MM.1S (cell line): ENCODE measurements at regions not wholly inside any gene's neighbourhood (a gene's known extent, or its start where the extent isn't known, plus 50 kb on each side); places are given as distances from the start of the nearest gene placed in this dataset.

Experiments used
- DNase-seq: peaks from one replicate; pipeline ENCODE4 v3.0.0-alpha.2; 2015
- H2AFZ ChIP-seq: fragments of 300-600 bp; sonication (generic); 2 replicates; pipeline ENCODE4 v1.6.0; 2016; ENCODE audit warnings: antibody characterized with exemption, low read length
- H3F3A ChIP-seq: fragments of 300-600 bp; sonication (generic); 2 replicates; pipeline ENCODE4 v1.6.1; 2016; ENCODE audit warnings: mild to moderate bottlenecking, antibody characterized with exemption, low read length, moderate library complexity, mixed read lengths; ENCODE audit not compliant: insufficient read depth
- H3K27ac ChIP-seq: fragments of 300-600 bp; sonication (generic); 2 replicates; pipeline ENCODE4 v1.5.1; 2016; ENCODE audit warnings: mild to moderate bottlenecking, low read length
- H3K27me3 ChIP-seq: fragments of 300-600 bp; sonication (generic); replicated peaks from 2 replicates; pipeline ENCODE4 v1.6.0; 2016; ENCODE audit warnings: low read length; ENCODE audit not compliant: insufficient read depth
- H3K36me3 ChIP-seq: fragments of 300-600 bp; sonication (generic); replicated peaks from 2 replicates; pipeline ENCODE4 v1.6.1; 2016; ENCODE audit warnings: mild to moderate bottlenecking, low read length, mixed read lengths; ENCODE audit not compliant: insufficient read depth
- H3K4me1 ChIP-seq: fragments of 300-600 bp; sonication (generic); 2 replicates; pipeline ENCODE4 v1.6.1; 2016; ENCODE audit warnings: low read length, mixed read lengths
- H3K4me2 ChIP-seq: fragments of 300-600 bp; sonication (generic); 2 replicates; pipeline ENCODE4 v1.6.0; 2016; ENCODE audit warnings: low read depth, low read length
- H3K4me3 ChIP-seq: fragments of 300-600 bp; sonication (generic); 2 replicates; pipeline ENCODE4 v1.5.1; 2016; ENCODE audit warnings: low read length, mixed read lengths
- H3K79me2 ChIP-seq: fragments of 300-600 bp; sonication (generic); 2 replicates; pipeline ENCODE4 v1.6.1; 2016; ENCODE audit warnings: mixed run types, low read length, mixed read lengths
- H3K9ac ChIP-seq: fragments of 300-600 bp; sonication (generic); 2 replicates; pipeline ENCODE4 v1.6.1; 2016; ENCODE audit warnings: low read length, mixed read lengths
- H3K9me2 ChIP-seq: fragments of 300-600 bp; sonication (generic); replicated peaks from 2 replicates; pipeline ENCODE4 v1.6.1; 2016; ENCODE audit warnings: mild to moderate bottlenecking, low read length, mixed read lengths; ENCODE audit not compliant: insufficient read depth
- H3K9me3 ChIP-seq: fragments of 300-600 bp; sonication (generic); replicated peaks from 2 replicates; pipeline ENCODE4 v1.6.1; 2016; ENCODE audit warnings: mild to moderate bottlenecking, low read length, mixed read lengths; ENCODE audit not compliant: insufficient read depth
- H4K20me1 ChIP-seq: fragments of 300-600 bp; sonication (generic); 2 replicates; pipeline ENCODE4 v1.6.1; 2016; ENCODE audit warnings: mild to moderate bottlenecking, low read length, moderate library complexity, mixed read lengths; ENCODE audit not compliant: insufficient read depth
- CTCF ChIP-seq: fragments of 300-600 bp; sonication (generic); IDR thresholded peaks from 2 replicates; pipeline ENCODE4 v1.5.1; 2016; ENCODE audit warnings: antibody characterized with exemption, low read length, mixed read lengths
- EZH2 ChIP-seq: fragments of 300-600 bp; sonication (generic); optimal IDR thresholded peaks from 2 replicates; pipeline ENCODE3; 2017; ENCODE audit warnings: low read depth, mild to moderate bottlenecking, antibody characterized with exemption, low read length, mixed read lengths
- EZH2phosphoT487 ChIP-seq: fragments of 300-600 bp; sonication (generic); IDR thresholded peaks from 2 replicates; pipeline ENCODE4 v1.6.1; 2018; ENCODE audit warnings: antibody characterized with exemption, low read length

- H3K4me3 ChIP-seq = no peak overlapping the region
- H3K27ac ChIP-seq = no peak overlapping the region
Observed at GRCh38 chr6:100136590-100136989, 142.6 kb upstream of the MCHR2 start.

GRCh38 chr6:100135977-100136376, 142.0 kb upstream of the MCHR2 start:
- H3K79me2 ChIP-seq = no peaks in the 10 kb centered on the region
- H2AFZ ChIP-seq = no peak overlapping the region
- no peaks in the 10 kb centered on the region for H3K9me2 ChIP-seq
- no peaks in the 10 kb centered on the region for H3F3A ChIP-seq
- no peak overlapping the region for H3K27ac ChIP-seq
- TF ChIP-seq CTCF (no peak), EZH2phosphoT487 (no peak), EZH2 (no peak)
- no peak for DNase-seq
- H3K4me3 ChIP-seq = no peak overlapping the region
- no peak overlapping the region for H3K4me2 ChIP-seq
- H3K27me3 ChIP-seq = no peaks in the 10 kb centered on the region
- no peaks in the 10 kb centered on the region for H3K9me3 ChIP-seq
- H3K9ac ChIP-seq = no peak overlapping the region
- no peaks in the 10 kb centered on the region for H4K20me1 ChIP-seq
- no peaks in the 10 kb centered on the region for H3K36me3 ChIP-seq
- H3K4me1 ChIP-seq = no peaks in the 10 kb centered on the region

More at GRCh38 chr6:100136590-100136989, 142.6 kb upstream of the MCHR2 start:
- Histone ChIP-seq H3K36me3 (no peaks in the 10 kb centered on the region), H3K4me2 (no peak overlapping the region), H2AFZ (no peak overlapping the region), H4K20me1 (no peaks in the 10 kb centered on the region), H3K79me2 (no peaks in the 10 kb centered on the region), H3K27me3 (no peaks in the 10 kb centered on the region), H3K9ac (no peak overlapping the region), H3K9me2 (no peaks in the 10 kb centered on the region), H3K9me3 (no peaks in the 10 kb centered on the region), H3K4me1 (no peaks in the 10 kb centered on the region), H3F3A (no peaks in the 10 kb centered on the region)
- DNase-seq = no peak
- no peak for TF ChIP-seq CTCF
- TF ChIP-seq EZH2 = no peak

GRCh38 chr6:100134703-100135102, 140.7 kb upstream of the MCHR2 start:
- DNase-seq = no peak
- Histone ChIP-seq H3K36me3 (no peaks in the 10 kb centered on the region), H3K4me1 (no peaks in the 10 kb centered on the region), H2AFZ (no peak overlapping the region), H3K9ac (no peak overlapping the region), H4K20me1 (no peaks in the 10 kb centered on the region), H3K9me3 (no peaks in the 10 kb centered on the region), H3K9me2 (no peaks in the 10 kb centered on the region), H3K27me3 (no peaks in the 10 kb centered on the region), H3F3A (no peaks in the 10 kb centered on the region), H3K4me3 (no peak overlapping the region), H3K27ac (no peak overlapping the region), H3K79me2 (no peaks in the 10 kb centered on the region), H3K4me2 (no peak overlapping the region)
- no peak for TF ChIP-seq EZH2
- no peak for TF ChIP-seq CTCF
